Neural crest cell (in vitro differentiated cells): ENCODE measurements at regions not wholly inside any gene's neighbourhood (a gene's known extent, or its start where the extent isn't known, plus 50 kb on each side); places are given as distances from the start of the nearest gene placed in this dataset.

Source experiments
- DNase-seq: peaks from one replicate; pipeline ENCODE4 v3.0.0; 2021; ENCODE audit warnings: low read depth, mixed read lengths, low spot score
- H3K27ac Mint-ChIP-seq: one replicate; pipeline ENCODE4 v1.8.0; 2021; ENCODE audit warnings: mild to moderate bottlenecking, mixed read lengths; ENCODE audit not compliant: unreplicated experiment
- H3K27me3 Mint-ChIP-seq: 2 replicates; pipeline ENCODE4 v1.8.0; 2021; ENCODE audit warnings: low read depth, mild to moderate bottlenecking, mixed read lengths
- H3K36me3 Mint-ChIP-seq: 2 replicates; pipeline ENCODE4 v1.8.0; 2021; ENCODE audit warnings: low read depth, mild to moderate bottlenecking, mixed read lengths
- H3K4me1 Mint-ChIP-seq: 2 replicates; pipeline ENCODE4 v1.8.0; 2021; ENCODE audit warnings: mixed read lengths
- H3K4me3 Mint-ChIP-seq: one replicate; pipeline ENCODE4 v1.8.0; 2021; ENCODE audit warnings: mild to moderate bottlenecking, mixed read lengths
- H3K9me3 Mint-ChIP-seq: 2 replicates; pipeline ENCODE4 v1.8.0; 2021; ENCODE audit warnings: mixed read lengths
- TF ChIP-seq, protein P1 (sequence below): fragments of 200-600 bp; sonication (generic); conservative IDR thresholded peaks from 2 replicates; pipeline ENCODE4 v1.5.0; 2021; ENCODE audit warnings: antibody characterized with exemption, mild to moderate bottlenecking

DNA sequence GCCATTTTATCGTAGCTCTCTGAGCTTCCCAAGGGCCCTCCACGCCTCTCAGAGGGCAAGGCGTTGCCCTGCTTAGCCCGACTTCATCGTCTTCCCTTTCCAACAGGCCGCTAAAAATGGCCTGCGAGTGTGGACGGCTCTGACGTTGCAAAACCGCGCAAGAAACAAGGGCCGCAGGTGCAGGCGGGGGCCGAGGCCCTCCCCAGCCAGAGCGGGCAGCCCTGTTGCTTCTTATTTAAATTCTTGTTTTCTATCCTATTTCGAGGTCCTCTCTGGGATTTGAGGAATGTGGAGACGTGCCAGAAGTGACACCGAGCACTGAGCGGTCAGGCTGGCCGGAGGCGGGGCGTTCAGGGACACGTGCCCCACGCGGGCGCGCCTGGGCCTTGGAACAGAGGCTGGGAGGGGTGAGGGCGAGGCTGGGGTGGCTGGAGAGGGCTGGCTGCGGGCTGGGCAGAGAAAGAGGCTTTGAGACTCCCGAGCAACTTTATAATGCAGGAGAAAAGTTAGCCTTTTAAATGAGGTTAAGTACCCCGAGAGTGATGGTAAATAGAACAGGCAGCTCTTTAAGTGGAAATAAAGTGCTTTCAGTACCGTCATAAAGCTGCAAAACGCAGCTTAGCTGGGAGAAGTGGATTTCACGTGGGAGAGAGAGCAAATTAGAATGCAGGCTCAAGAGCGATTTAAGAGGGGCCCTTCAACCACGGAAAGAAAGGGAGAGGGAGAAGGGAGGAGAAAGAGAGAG, 243.6 kb downstream of the AUH start:
- Mint-ChIP-seq H3K36me3 (no peaks in the 10 kb centered on the region), H3K27ac (no peak overlapping the region), H3K9me3 (peaks cover 7% of the 10 kb centered on the region), H3K4me1 (peaks cover 23% of the 10 kb centered on the region), H3K27me3 (no peaks in the 10 kb centered on the region), H3K4me3 (peak overlapping the region; percentile 24)
- peak; percentile 13 for DNase-seq
- TF ChIP-seq, protein P1, sequence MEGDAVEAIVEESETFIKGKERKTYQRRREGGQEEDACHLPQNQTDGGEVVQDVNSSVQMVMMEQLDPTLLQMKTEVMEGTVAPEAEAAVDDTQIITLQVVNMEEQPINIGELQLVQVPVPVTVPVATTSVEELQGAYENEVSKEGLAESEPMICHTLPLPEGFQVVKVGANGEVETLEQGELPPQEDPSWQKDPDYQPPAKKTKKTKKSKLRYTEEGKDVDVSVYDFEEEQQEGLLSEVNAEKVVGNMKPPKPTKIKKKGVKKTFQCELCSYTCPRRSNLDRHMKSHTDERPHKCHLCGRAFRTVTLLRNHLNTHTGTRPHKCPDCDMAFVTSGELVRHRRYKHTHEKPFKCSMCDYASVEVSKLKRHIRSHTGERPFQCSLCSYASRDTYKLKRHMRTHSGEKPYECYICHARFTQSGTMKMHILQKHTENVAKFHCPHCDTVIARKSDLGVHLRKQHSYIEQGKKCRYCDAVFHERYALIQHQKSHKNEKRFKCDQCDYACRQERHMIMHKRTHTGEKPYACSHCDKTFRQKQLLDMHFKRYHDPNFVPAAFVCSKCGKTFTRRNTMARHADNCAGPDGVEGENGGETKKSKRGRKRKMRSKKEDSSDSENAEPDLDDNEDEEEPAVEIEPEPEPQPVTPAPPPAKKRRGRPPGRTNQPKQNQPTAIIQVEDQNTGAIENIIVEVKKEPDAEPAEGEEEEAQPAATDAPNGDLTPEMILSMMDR = no peak

DNA sequence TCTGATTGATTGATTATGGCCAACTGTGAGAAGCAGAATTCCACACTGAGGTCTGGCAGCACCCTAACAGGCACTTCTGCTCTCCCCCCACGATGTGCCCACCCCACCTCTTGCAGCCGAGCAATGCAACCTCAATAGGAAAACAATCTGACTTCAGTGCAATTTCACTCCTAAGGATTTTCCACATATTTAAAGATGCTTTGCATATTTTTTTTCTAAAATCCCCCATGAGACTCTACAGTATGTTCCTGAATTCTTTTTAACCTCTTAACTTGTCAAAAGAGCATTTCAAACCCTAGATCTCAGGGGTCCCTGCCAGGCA, 243.1 kb downstream of the AUH start:
- Mint-ChIP-seq H3K36me3 (no peaks in the 10 kb centered on the region), H3K27ac (no peak overlapping the region), H3K4me1 (peaks cover 23% of the 10 kb centered on the region), H3K9me3 (peaks cover 7% of the 10 kb centered on the region), H3K4me3 (no peak overlapping the region), H3K27me3 (no peaks in the 10 kb centered on the region)
- TF ChIP-seq, protein P1 = no peak
- no peak for DNase-seq

DNA sequence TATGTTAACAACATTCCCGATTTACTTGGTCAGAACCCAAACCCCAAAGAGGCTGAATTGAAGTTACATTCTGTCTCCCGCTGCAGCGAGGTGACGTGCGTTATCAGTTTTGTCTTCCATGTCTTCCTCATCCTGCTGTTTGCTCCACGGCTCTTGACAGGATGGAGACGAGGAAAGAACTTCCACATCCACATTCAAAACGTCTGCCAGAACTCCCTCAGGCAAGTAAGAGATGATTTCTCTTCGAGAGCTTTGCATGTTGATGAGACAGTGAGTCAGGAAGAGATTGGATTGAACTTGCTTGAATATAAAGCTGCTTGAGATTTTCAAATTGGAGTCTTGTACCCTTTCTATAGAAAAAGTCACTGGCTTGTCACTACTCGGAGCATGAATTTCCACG, 242.6 kb downstream of the AUH start:
- no peak overlapping the region for H3K27ac Mint-ChIP-seq
- H3K27me3 Mint-ChIP-seq = no peaks in the 10 kb centered on the region
- H3K9me3 Mint-ChIP-seq = peaks cover 7% of the 10 kb centered on the region
- DNase-seq = no peak
- no peak overlapping the region for H3K4me3 Mint-ChIP-seq
- H3K36me3 Mint-ChIP-seq = no peaks in the 10 kb centered on the region
- H3K4me1 Mint-ChIP-seq = peaks cover 23% of the 10 kb centered on the region
- TF ChIP-seq, protein P1 = no peak

DNA sequence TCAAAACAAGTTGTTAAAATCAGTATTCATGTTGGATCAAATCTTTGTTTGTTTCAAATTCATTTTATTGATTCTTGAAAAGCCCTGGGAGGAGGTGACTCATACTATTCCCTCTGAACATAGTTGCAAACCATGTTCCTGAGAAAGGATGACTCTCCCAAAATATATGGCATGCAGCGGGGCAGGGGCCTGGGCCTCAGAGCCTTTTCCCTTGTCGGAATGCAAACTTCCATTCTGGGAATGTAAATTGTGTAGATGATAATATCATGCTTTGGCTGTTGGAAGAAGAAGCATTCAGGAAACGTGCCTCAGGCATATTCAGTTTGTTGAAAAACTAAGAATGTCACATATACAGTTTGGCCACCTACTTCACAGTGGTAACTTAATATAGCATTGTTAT, 242.0 kb downstream of the AUH start:
- Mint-ChIP-seq H3K27me3 (no peaks in the 10 kb centered on the region), H3K36me3 (no peaks in the 10 kb centered on the region), H3K27ac (no peak overlapping the region), H3K9me3 (peaks cover 7% of the 10 kb centered on the region), H3K4me1 (peaks cover 23% of the 10 kb centered on the region), H3K4me3 (no peak overlapping the region)
- TF ChIP-seq, protein P1 = no peak
- no peak for DNase-seq

DNA sequence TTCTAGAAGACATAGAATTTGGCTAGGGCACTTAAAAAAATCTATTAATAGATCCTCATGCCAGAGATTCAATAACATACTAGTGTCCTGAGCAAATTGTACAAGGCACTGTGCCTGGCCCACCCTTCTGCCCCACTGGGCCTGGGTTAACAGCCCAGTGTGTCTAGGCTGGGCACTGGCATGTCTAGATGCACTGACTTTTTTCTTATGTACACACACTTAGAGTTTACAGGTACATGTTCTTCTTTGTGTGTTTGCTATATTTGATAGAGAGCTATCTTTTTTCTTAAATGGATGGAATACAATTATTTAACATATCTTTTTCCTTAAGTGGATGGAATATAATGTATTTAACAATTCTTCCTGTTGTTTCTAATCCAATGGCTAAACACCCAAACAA, 241.5 kb downstream of the AUH start:
- TF ChIP-seq, protein P1 = no peak
- Mint-ChIP-seq H3K9me3 (peaks cover 7% of the 10 kb centered on the region), H3K4me3 (no peak overlapping the region), H3K36me3 (no peaks in the 10 kb centered on the region), H3K27ac (no peak overlapping the region), H3K4me1 (peaks cover 23% of the 10 kb centered on the region), H3K27me3 (no peaks in the 10 kb centered on the region)
- no peak for DNase-seq
